Stomach (tissue), 4 donors: ENCODE measurements at regions not wholly inside any gene's neighbourhood (a gene's known extent, or its start where the extent isn't known, plus 50 kb on each side); places are given as distances from the start of the nearest gene placed in this dataset.

Source experiments
- EP300 ChIP-seq: sonication (generic); formaldehyde crosslinking; IDR thresholded peaks from one replicate; pipeline ENCODE4 v1.6.1; 2017; ENCODE audit warnings: antibody characterized with exemption
- POLR2A ChIP-seq, 4 donors: fragments of 450-650 bp; IDR thresholded peaks; one replicate each; pipeline ENCODE4 v1.6.1; 2016; ENCODE audit warnings: antibody characterized with exemption in 4 of 4, control low read depth in 2 of 4, mild to moderate bottlenecking in 1 of 4, moderate library complexity in 1 of 4
- POLR2AphosphoS5 ChIP-seq, 3 donors: sonication (generic); formaldehyde crosslinking; IDR thresholded peaks; one replicate each; pipeline ENCODE4 v1.6.1; 2016; ENCODE audit warnings: antibody characterized with exemption in 3 of 3
- TF ChIP-seq, protein P1 (sequence below), 7 experiments: fragments of 450-650 bp in 4 of 7; fragments of 200-600 bp in 3 of 7; sonication (generic) in 3 of 7; IDR thresholded peaks; one replicate each; pipeline ENCODE4 v1.5.1; 2016 to 2019; ENCODE audit warnings: antibody characterized with exemption in 7 of 7, control low read depth in 2 of 7, mild to moderate bottlenecking in 1 of 7

GRCh38 chr9:81408951-81409350 lies 280.4 kb downstream of the TLE1 start:
- TF ChIP-seq, protein P1, sequence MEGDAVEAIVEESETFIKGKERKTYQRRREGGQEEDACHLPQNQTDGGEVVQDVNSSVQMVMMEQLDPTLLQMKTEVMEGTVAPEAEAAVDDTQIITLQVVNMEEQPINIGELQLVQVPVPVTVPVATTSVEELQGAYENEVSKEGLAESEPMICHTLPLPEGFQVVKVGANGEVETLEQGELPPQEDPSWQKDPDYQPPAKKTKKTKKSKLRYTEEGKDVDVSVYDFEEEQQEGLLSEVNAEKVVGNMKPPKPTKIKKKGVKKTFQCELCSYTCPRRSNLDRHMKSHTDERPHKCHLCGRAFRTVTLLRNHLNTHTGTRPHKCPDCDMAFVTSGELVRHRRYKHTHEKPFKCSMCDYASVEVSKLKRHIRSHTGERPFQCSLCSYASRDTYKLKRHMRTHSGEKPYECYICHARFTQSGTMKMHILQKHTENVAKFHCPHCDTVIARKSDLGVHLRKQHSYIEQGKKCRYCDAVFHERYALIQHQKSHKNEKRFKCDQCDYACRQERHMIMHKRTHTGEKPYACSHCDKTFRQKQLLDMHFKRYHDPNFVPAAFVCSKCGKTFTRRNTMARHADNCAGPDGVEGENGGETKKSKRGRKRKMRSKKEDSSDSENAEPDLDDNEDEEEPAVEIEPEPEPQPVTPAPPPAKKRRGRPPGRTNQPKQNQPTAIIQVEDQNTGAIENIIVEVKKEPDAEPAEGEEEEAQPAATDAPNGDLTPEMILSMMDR (IDR thresholded peaks at IDR 0.05), result no peak
- TF ChIP-seq POLR2A (IDR thresholded peaks at IDR 0.05) (no peak), POLR2AphosphoS5 (IDR thresholded peaks at IDR 0.05) (no peak), EP300 (no peak)
